ENCODE measurements at regions not wholly inside any gene's neighbourhood (a gene's known extent, or its start where the extent isn't known, plus 50 kb on each side); places are given as distances from the start of the nearest gene placed in this dataset.

DNA sequence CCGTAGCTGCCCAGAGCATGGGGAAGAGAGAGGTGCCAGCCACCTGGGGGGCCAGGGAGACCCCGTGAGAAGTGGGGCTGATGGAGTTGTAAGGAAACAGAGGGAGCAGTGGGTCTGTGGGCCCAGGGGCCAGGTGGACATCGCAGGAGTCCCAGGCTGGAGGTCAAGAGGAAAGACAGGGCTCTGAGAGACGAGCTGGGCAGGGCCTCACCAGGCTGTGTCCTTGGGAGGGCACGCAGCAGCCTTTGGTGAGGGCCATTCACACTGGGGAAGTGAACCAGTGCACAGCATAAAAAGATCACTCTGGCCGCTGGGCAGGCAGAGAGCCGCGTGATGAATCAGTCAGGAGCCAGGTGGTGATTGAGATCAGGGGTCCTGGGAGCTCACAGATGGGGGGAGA is 73.9 kb upstream of the FOXQ1 start:
- TF ChIP-seq, protein P1, sequence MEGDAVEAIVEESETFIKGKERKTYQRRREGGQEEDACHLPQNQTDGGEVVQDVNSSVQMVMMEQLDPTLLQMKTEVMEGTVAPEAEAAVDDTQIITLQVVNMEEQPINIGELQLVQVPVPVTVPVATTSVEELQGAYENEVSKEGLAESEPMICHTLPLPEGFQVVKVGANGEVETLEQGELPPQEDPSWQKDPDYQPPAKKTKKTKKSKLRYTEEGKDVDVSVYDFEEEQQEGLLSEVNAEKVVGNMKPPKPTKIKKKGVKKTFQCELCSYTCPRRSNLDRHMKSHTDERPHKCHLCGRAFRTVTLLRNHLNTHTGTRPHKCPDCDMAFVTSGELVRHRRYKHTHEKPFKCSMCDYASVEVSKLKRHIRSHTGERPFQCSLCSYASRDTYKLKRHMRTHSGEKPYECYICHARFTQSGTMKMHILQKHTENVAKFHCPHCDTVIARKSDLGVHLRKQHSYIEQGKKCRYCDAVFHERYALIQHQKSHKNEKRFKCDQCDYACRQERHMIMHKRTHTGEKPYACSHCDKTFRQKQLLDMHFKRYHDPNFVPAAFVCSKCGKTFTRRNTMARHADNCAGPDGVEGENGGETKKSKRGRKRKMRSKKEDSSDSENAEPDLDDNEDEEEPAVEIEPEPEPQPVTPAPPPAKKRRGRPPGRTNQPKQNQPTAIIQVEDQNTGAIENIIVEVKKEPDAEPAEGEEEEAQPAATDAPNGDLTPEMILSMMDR (IDR thresholded peaks at IDR 0.05) = no peak
- no peak for TF ChIP-seq POLR2A (IDR thresholded peaks at IDR 0.05)
- no peak for TF ChIP-seq POLR2AphosphoS5 (IDR thresholded peaks at IDR 0.05)
- no peak for TF ChIP-seq EP300 (IDR thresholded peaks at IDR 0.05)
